GM12864 (cell line): ENCODE measurements at regions not wholly inside any gene's neighbourhood (a gene's known extent, or its start where the extent isn't known, plus 50 kb on each side); places are given as distances from the start of the nearest gene placed in this dataset.

Source experiments
- DNase-seq: peaks from one replicate; pipeline ENCODE4 v3.0.0-alpha.2; 2011; ENCODE audit warnings: low read depth
- H3K4me3 ChIP-seq: 2 replicates; pipeline ENCODE4 v1.5.1; 2011; ENCODE audit warnings: mild to moderate bottlenecking, low read depth, low read length, control low read depth
- CTCF ChIP-seq: IDR thresholded peaks from 2 replicates; pipeline ENCODE4 v1.5.1; 2011; ENCODE audit warnings: low read depth, mild to moderate bottlenecking, moderate library complexity, low read length, control low read depth, inconsistent platforms; ENCODE audit errors: missing control alignments

- no peak for TF ChIP-seq CTCF
- no peak overlapping the region for H3K4me3 ChIP-seq
- no peak for DNase-seq
Measured at GRCh38 chr2:128438091-128438490, 119.4 kb upstream of the HS6ST1 start.

GRCh38 chr2:128438586-128438985 lies 119.9 kb upstream of the HS6ST1 start:
- DNase-seq = no peak
- TF ChIP-seq CTCF = no peak
- no peak overlapping the region for H3K4me3 ChIP-seq

- H3K4me3 ChIP-seq = no peak overlapping the region
- DNase-seq = no peak
- no peak for TF ChIP-seq CTCF
Measured at GRCh38 chr2:128439031-128439790, 120.5 kb upstream of the HS6ST1 start.

DNA sequence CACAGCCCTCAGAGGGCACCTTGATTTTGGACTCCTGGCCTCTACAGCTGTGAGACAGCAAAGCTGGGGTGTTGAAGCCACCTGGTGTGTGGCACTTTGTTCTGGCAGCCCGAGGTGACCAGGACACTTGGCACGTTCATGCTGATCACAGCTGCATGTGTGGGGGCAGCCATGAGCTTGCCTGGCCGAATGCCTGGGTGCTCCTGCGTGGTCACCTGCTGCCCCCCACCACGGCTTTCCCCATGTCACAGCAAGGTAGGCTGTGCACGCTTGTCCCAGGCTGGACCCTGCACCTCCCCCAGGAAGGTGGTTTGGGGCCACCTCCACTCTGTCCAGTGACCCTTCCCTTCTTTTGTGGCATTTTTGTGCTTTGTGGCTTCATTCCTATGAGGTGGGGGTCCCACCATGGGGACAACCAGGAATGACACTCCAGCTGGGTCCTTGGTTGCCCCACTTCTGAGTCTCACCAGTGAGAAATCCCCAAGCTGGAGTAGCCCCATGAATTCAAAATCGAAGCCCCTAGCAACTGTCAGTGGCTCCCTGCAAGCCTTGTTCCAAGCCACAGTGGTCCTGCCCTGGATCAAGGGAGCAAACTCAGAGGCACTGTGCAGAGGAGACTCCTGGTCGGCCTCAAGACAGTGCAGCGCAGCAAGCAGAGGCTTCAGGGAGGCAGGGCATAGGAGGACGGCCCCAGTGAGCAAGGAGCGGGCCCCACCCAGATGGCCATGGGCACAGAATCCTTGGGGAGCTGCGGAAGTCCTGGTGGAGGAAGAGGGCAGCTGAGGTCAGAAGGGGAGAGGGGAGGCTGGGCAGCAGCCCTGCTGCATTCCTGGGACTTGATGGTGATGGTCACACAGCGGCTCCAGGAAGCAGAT lies 121.4 kb upstream of the HS6ST1 start:
- TF ChIP-seq CTCF = no peak
- no peak for DNase-seq

DNA sequence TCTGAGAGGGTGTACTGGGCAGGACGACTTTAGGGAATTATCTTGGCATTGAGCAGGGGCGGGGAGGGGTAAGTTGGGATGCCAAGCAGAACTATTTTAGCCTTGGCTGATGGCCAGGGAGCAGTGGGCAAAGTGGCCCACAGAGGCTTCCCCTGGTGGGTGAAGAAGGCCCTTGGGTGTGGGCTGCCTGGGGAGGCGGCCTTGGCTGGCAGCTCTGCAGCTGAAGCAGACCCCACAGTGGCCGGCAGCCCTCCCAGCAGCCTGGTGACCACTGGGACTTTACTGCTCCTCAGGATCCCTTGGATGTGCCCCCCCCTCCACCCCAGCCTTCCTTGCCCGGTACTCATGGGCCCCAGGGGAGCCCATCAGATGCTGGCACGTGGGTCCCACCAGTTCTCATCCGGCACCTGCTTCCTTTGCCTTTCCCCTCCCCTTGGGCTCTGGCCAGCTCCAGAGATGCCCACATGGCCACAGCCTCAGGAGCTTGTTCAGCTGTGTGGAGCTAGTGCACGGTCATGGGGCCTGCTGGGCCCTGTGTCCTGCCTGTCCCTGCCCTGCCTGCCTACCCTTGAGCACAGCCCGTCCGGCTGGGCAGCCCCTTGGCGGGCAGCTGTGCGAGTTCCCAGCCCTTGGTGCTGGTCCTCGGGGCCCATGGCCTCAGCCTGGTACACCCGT lies 122.1 kb upstream of the HS6ST1 start:
- H3K4me3 ChIP-seq = no peak overlapping the region
- DNase-seq = no peak
- TF ChIP-seq CTCF = no peak

More for the DNA sequence above, 121.4 kb upstream of the HS6ST1 start:
- no peak overlapping the region for H3K4me3 ChIP-seq

- H3K4me3 ChIP-seq = no peak overlapping the region
- no peak for TF ChIP-seq CTCF
- no peak for DNase-seq
Measured at GRCh38 chr2:128441341-128442052, 122.8 kb upstream of the HS6ST1 start.
